ENCODE measurements at regions not wholly inside any gene's neighbourhood (a gene's known extent, or its start where the extent isn't known, plus 50 kb on each side); places are given as distances from the start of the nearest gene placed in this dataset.
"Not testable (repeated sequence)": the region's sequence is repeated elsewhere in the genome, so short reads cannot be mapped to it uniquely, and the experiment has no call there.

- no peak overlapping the region for H3K27ac Mint-ChIP-seq
- H3K4me1 Mint-ChIP-seq (ENCODE audit: low read depth), result peaks cover 36% of the 10 kb centered on the region
- TF ChIP-seq CTCF (IDR thresholded peaks at IDR 0.05), result no peak
- no peak for DNase-seq
- no peak overlapping the region for H3K4me3 Mint-ChIP-seq
- no peaks in the 10 kb centered on the region for H3K9me3 Mint-ChIP-seq
- peaks cover 3% of the 10 kb centered on the region; the same call in 1 of the 2 replicates for H3K27me3 Mint-ChIP-seq (ENCODE audit: insufficient read depth)
- no peaks in the 10 kb centered on the region for H3K36me3 Mint-ChIP-seq (ENCODE audit: low read depth)
These were observed 304.7 kb upstream of the SGK1 start for GRCh38 chr6:134622382-134623173.

GRCh38 chr6:134621858-134622257 is 303.9 kb upstream of the SGK1 start:
- Mint-ChIP-seq H3K27ac (no peak overlapping the region), H3K36me3 (ENCODE audit: low read depth) (no peaks in the 10 kb centered on the region), H3K4me3 (no peak overlapping the region), H3K27me3 (ENCODE audit: insufficient read depth) (peaks cover 3% of the 10 kb centered on the region; the same call in 1 of the 2 replicates), H3K4me1 (ENCODE audit: low read depth) (peaks cover 36% of the 10 kb centered on the region), H3K9me3 (no peaks in the 10 kb centered on the region)
- peak; percentile 4 for DNase-seq
- no peak for TF ChIP-seq CTCF (IDR thresholded peaks at IDR 0.05)

- no peaks in the 10 kb centered on the region for H3K36me3 Mint-ChIP-seq (ENCODE audit: low read depth)
- H3K27me3 Mint-ChIP-seq (ENCODE audit: insufficient read depth), result peaks cover 3% of the 10 kb centered on the region; the same call in 1 of the 2 replicates
- no peak for TF ChIP-seq CTCF (IDR thresholded peaks at IDR 0.05)
- DNase-seq, result peak; percentile 80
- H3K4me3 Mint-ChIP-seq, result no peak overlapping the region
- no peaks in the 10 kb centered on the region for H3K9me3 Mint-ChIP-seq
- H3K27ac Mint-ChIP-seq, result no peak overlapping the region
- H3K4me1 Mint-ChIP-seq (ENCODE audit: low read depth), result peaks cover 34% of the 10 kb centered on the region
These were observed 301.9 kb upstream of the SGK1 start for GRCh38 chr6:134619789-134620188.

GRCh38 chr6:134619077-134619476 is 301.2 kb upstream of the SGK1 start:
- peaks cover 37% of the 10 kb centered on the region for H3K4me1 Mint-ChIP-seq (ENCODE audit: low read depth)
- H3K9me3 Mint-ChIP-seq, result no peaks in the 10 kb centered on the region
- no peak overlapping the region for H3K4me3 Mint-ChIP-seq
- no peak overlapping the region for H3K27ac Mint-ChIP-seq
- no peak for DNase-seq
- H3K27me3 Mint-ChIP-seq (ENCODE audit: insufficient read depth), result peaks cover 3% of the 10 kb centered on the region; the same call in 1 of the 2 replicates
- no peak for TF ChIP-seq CTCF (IDR thresholded peaks at IDR 0.05)
- H3K36me3 Mint-ChIP-seq (ENCODE audit: low read depth), result no peaks in the 10 kb centered on the region

GRCh38 chr6:134614606-134615485 is 296.9 kb upstream of the SGK1 start:
- peaks cover 2% of the 10 kb centered on the region; the same call in 1 of the 2 replicates for H3K27me3 Mint-ChIP-seq (ENCODE audit: insufficient read depth)
- no peak for DNase-seq
- no peak for TF ChIP-seq CTCF (IDR thresholded peaks at IDR 0.05)

GRCh38 chr6:134612128-134612527 is 294.2 kb upstream of the SGK1 start:
- peak; percentile 9 for DNase-seq
- H3K27ac Mint-ChIP-seq; H3K4me3 Mint-ChIP-seq; H3K9me3 Mint-ChIP-seq; H3K27me3 Mint-ChIP-seq (ENCODE audit: insufficient read depth); H3K36me3 Mint-ChIP-seq (ENCODE audit: low read depth): not testable (repeated sequence)
- peaks cover 17% of the 10 kb centered on the region for H3K4me1 Mint-ChIP-seq (ENCODE audit: low read depth)

More at GRCh38 chr6:134614606-134615485, 296.9 kb upstream of the SGK1 start:
- H3K36me3 Mint-ChIP-seq (ENCODE audit: low read depth), result no peaks in the 10 kb centered on the region
- no peaks in the 10 kb centered on the region for H3K9me3 Mint-ChIP-seq
- H3K27ac Mint-ChIP-seq, result no peak overlapping the region
- H3K4me3 Mint-ChIP-seq, result no peak overlapping the region
- H3K4me1 Mint-ChIP-seq (ENCODE audit: low read depth), result peaks cover 27% of the 10 kb centered on the region

Measured in HFFc6 (cell line).